GM12864 (cell line): ENCODE measurements at regions not wholly inside any gene's neighbourhood (a gene's known extent, or its start where the extent isn't known, plus 50 kb on each side); places are given as distances from the start of the nearest gene placed in this dataset.

Experiments
- DNase-seq: peaks from one replicate; pipeline ENCODE4 v3.0.0-alpha.2; 2011; ENCODE audit warnings: low read depth
- H3K4me3 ChIP-seq: 2 replicates; pipeline ENCODE4 v1.5.1; 2011; ENCODE audit warnings: mild to moderate bottlenecking, low read depth, low read length, control low read depth
- TF ChIP-seq, protein P1 (sequence below): IDR thresholded peaks from 2 replicates; pipeline ENCODE4 v1.5.1; 2011; ENCODE audit warnings: low read depth, mild to moderate bottlenecking, moderate library complexity, low read length, control low read depth, inconsistent platforms; ENCODE audit errors: missing control alignments

DNA sequence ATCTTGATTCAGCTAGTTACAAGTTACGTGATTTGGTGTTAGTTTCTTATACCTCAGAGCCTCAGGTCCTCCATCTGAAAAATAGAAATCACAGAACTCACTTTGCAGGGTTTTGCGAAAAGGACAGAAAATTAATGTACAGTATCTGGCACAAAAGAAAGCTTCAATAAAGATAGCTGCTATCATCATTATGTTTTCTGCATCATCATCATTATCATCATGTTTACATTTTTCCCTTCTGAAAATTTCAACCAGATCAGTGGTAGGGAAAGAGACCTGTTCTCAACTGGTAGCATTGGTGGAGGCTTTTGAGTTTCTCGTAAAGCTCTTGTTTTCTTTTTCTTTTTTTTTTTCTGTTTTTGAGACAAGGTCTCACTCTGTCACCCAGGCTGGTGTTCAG lies 174.7 kb upstream of the PBX1 start:
- TF ChIP-seq, protein P1, sequence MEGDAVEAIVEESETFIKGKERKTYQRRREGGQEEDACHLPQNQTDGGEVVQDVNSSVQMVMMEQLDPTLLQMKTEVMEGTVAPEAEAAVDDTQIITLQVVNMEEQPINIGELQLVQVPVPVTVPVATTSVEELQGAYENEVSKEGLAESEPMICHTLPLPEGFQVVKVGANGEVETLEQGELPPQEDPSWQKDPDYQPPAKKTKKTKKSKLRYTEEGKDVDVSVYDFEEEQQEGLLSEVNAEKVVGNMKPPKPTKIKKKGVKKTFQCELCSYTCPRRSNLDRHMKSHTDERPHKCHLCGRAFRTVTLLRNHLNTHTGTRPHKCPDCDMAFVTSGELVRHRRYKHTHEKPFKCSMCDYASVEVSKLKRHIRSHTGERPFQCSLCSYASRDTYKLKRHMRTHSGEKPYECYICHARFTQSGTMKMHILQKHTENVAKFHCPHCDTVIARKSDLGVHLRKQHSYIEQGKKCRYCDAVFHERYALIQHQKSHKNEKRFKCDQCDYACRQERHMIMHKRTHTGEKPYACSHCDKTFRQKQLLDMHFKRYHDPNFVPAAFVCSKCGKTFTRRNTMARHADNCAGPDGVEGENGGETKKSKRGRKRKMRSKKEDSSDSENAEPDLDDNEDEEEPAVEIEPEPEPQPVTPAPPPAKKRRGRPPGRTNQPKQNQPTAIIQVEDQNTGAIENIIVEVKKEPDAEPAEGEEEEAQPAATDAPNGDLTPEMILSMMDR = no peak

GRCh38 chr1:164417016-164417704 lies 141.8 kb upstream of the PBX1 start:
- H3K4me3 ChIP-seq = no peak overlapping the region
- TF ChIP-seq, protein P1 = no peak
- DNase-seq = no peak

More for the DNA sequence above, 174.7 kb upstream of the PBX1 start:
- no peak for DNase-seq
- H3K4me3 ChIP-seq = no peak overlapping the region

- no peak overlapping the region for H3K4me3 ChIP-seq
- TF ChIP-seq, protein P1 = no peak
- DNase-seq = no peak
Measured at GRCh38 chr1:164423136-164423535, 135.8 kb upstream of the PBX1 start.

- TF ChIP-seq, protein P1 = no peak
- H3K4me3 ChIP-seq = no peak overlapping the region
- DNase-seq = no peak
Measured at GRCh38 chr1:164433141-164433817, 125.7 kb upstream of the PBX1 start.

DNA sequence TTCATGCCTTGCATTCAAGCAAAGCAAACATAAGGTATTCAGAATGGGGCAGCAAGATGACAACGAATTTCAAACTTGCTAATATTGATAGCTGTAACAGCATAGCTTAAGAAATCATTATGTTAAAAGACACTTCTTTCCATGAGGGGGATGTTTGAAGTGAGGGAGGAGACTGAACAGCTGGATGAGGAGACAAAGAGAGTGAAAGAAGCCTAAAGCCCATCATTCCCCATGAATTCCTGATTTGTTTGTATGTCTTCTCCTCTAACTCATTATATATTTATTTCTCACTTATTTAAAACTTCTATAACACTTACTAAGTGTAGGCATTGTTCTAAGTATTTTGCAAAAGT lies 125.2 kb upstream of the PBX1 start:
- H3K4me3 ChIP-seq = no peak overlapping the region

GRCh38 chr1:164440232-164440631 lies 118.8 kb upstream of the PBX1 start:
- H3K4me3 ChIP-seq = no peak overlapping the region

More for the DNA sequence above, 125.2 kb upstream of the PBX1 start:
- TF ChIP-seq, protein P1 = no peak
- DNase-seq = no peak

More at GRCh38 chr1:164440232-164440631, 118.8 kb upstream of the PBX1 start:
- TF ChIP-seq, protein P1 = peak; percentile 5
- no peak for DNase-seq
